SK-N-SH (cell line): ENCODE measurements at regions not wholly inside any gene's neighbourhood (a gene's known extent, or its start where the extent isn't known, plus 50 kb on each side); places are given as distances from the start of the nearest gene placed in this dataset.

Source experiments
- CTCF ChIA-PET: fragments of 300-600, 350-600 bp; formaldehyde crosslinking; extraction: SDS; loops from one replicate; lab custom pipeline; 2021; lab: Yijun Ruan, JAX
- POLR2A ChIA-PET: fragments of 350-600 bp; sonication (Branson Sonifier 250); formaldehyde crosslinking; extraction: SDS; loops from one replicate; lab custom pipeline; 2020; ENCODE audit warnings: antibody characterized with exemption, inconsistent platforms; lab: Yijun Ruan, JAX
- DNase-seq: peaks from one replicate; pipeline ENCODE4 v3.0.0; 2012
- H2AFZ ChIP-seq: fragments of 200-600 bp; sonication (generic); 2 replicates; pipeline ENCODE4 v1.8.1; 2016; ENCODE audit warnings: antibody characterized with exemption, mild to moderate bottlenecking, low read depth
- H3F3A ChIP-seq: fragments of 200-600 bp; sonication (generic); replicated peaks from 2 replicates; pipeline ENCODE3; 2016; ENCODE audit warnings: antibody characterized with exemption, mild to moderate bottlenecking; ENCODE audit not compliant: insufficient read depth
- H3K27ac ChIP-seq, 2 experiments: fragments of 200-500 bp in 1 of 2; fragments of 200-600 bp in 1 of 2; sonication (Bioruptor generic) in 1 of 2; sonication (generic), shearing (Covaris generic) in 1 of 2; 2 replicates each; pipeline versions ENCODE4 v1.5.1 to v1.6.1; 2014 to 2016; ENCODE audit warnings: low read depth in 2 of 2, inconsistent platforms in 1 of 2, low read length in 1 of 2, mild to moderate bottlenecking in 1 of 2, mixed read lengths in 1 of 2
- H3K27me3 ChIP-seq: fragments of 200-600 bp; sonication (generic), shearing (Covaris generic); 2 replicates; pipeline ENCODE4 v1.6.1; 2016; ENCODE audit warnings: mixed run types; ENCODE audit not compliant: insufficient read depth
- H3K36me3 ChIP-seq, 2 experiments: fragments of 200-500 bp in 1 of 2; fragments of 200-600 bp in 1 of 2; sonication (Bioruptor generic) in 1 of 2; sonication (generic) in 1 of 2; replicated peaks in 1 of 2; 2 replicates each; pipeline versions ENCODE3 to v1.5.1; 2014 to 2016; ENCODE audit warnings: low read length in 1 of 2, mild to moderate bottlenecking in 1 of 2; ENCODE audit not compliant: insufficient read depth in 2 of 2, control insufficient read depth in 1 of 2
- H3K4me1 ChIP-seq, 2 experiments: fragments of 200-500 bp in 1 of 2; fragments of 200-600 bp in 1 of 2; sonication (Bioruptor generic) in 1 of 2; sonication (generic), shearing (Covaris generic) in 1 of 2; 2 replicates each; pipeline versions ENCODE4 v1.5.1 to v1.6.1; 2014 to 2016; ENCODE audit warnings: low read depth in 1 of 2, low read length in 1 of 2, mixed run types in 1 of 2; ENCODE audit not compliant: insufficient read depth in 2 of 2, control insufficient read depth in 1 of 2
- H3K4me2 ChIP-seq: fragments of 200-600 bp; sonication (generic), shearing (Covaris generic); 2 replicates; pipeline ENCODE4 v1.6.1; 2017; ENCODE audit warnings: mixed run types
- H3K4me3 ChIP-seq, 2 experiments: fragments of 200-500 bp in 1 of 2; fragments of 200-600 bp in 1 of 2; sonication (Bioruptor generic) in 1 of 2; sonication (generic), shearing (Covaris generic) in 1 of 2; 2 replicates each; pipeline versions ENCODE4 v1.5.1 to v1.8.1; 2014 to 2016; ENCODE audit warnings: low read depth in 2 of 2, inconsistent platforms in 1 of 2, low read length in 1 of 2, mild to moderate bottlenecking in 1 of 2, mixed read lengths in 1 of 2, moderate library complexity in 1 of 2
- H3K79me2 ChIP-seq: fragments of 200-600 bp; sonication (generic); 2 replicates; pipeline ENCODE4 v1.8.1; 2017; ENCODE audit warnings: mild to moderate bottlenecking; ENCODE audit not compliant: insufficient read depth
- H3K9ac ChIP-seq: fragments of 200-600 bp; sonication (generic); 2 replicates; pipeline ENCODE4 v1.6.1; 2017; ENCODE audit warnings: mixed run types
- H3K9me2 ChIP-seq: fragments of 200-600 bp; sonication (generic); 2 replicates; pipeline ENCODE4 v1.6.1; 2017; ENCODE audit warnings: mixed run types
- H3K9me3 ChIP-seq: fragments of 200-600 bp; sonication (generic); 2 replicates; pipeline ENCODE4 v1.6.1; 2017; ENCODE audit warnings: mixed run types, mild to moderate bottlenecking, moderate library complexity
- H4K20me1 ChIP-seq: fragments of 200-600 bp; sonication (generic); 2 replicates; pipeline ENCODE4 v1.6.1; 2017; ENCODE audit warnings: mild to moderate bottlenecking, mixed run types; ENCODE audit not compliant: insufficient read depth
- ELF1 ChIP-seq: IDR thresholded peaks from 2 replicates; pipeline ENCODE4 v1.4.0; 2012
- EP300 ChIP-seq, 2 experiments: IDR thresholded peaks; 2 replicates each; pipeline versions ENCODE4 v1.4.0 to v1.6.1; 2012; ENCODE audit warnings: borderline replicate concordance in 1 of 2, low read depth in 1 of 2, low read length in 1 of 2
- EZH2phosphoT487 ChIP-seq: fragments of 200-600 bp; sonication (generic); IDR thresholded peaks from 2 replicates; pipeline ENCODE4 v1.6.1; 2017; ENCODE audit warnings: low read depth, mixed run types, mild to moderate bottlenecking, antibody characterized with exemption, moderate library complexity, borderline replicate concordance
- FOSL2 ChIP-seq: IDR thresholded peaks from 2 replicates; pipeline ENCODE4 v1.4.0; 2012; ENCODE audit warnings: low read depth, mild to moderate bottlenecking, moderate library complexity, borderline replicate concordance
- FOXM1 ChIP-seq: IDR thresholded peaks from 2 replicates; pipeline ENCODE4 v1.4.0; 2012; ENCODE audit warnings: low read depth, mild to moderate bottlenecking
- GABPA ChIP-seq: IDR thresholded peaks from 2 replicates; pipeline ENCODE4 v1.4.0; 2012; ENCODE audit warnings: low read depth, mild to moderate bottlenecking
- MEF2A ChIP-seq: IDR thresholded peaks from 2 replicates; pipeline ENCODE4 v1.4.0; 2012; ENCODE audit warnings: low read depth, borderline replicate concordance
- NFIC ChIP-seq: IDR thresholded peaks from 2 replicates; pipeline ENCODE4 v1.4.0; 2012; ENCODE audit warnings: borderline replicate concordance
- POLR2AphosphoS5 ChIP-seq: IDR thresholded peaks from 2 replicates; pipeline ENCODE4 v1.6.1; 2012; ENCODE audit warnings: low read depth, low read length
- RCOR1 ChIP-seq: fragments of 150-350 bp; IDR thresholded peaks from 2 replicates; pipeline ENCODE4 v1.6.1; 2017; ENCODE audit warnings: antibody characterized with exemption, low read length
- RFX5 ChIP-seq: IDR thresholded peaks from 2 replicates; pipeline ENCODE4 v1.6.1; 2012; ENCODE audit warnings: mild to moderate bottlenecking, improper control_type of control experiment, low read length
- RXRA ChIP-seq: IDR thresholded peaks from 2 replicates; pipeline ENCODE4 v1.4.0; 2012; ENCODE audit warnings: low read depth, mild to moderate bottlenecking, borderline replicate concordance
- TCF12 ChIP-seq: IDR thresholded peaks from 2 replicates; pipeline ENCODE4 v1.4.0; 2012
- TEAD4 ChIP-seq: IDR thresholded peaks from 2 replicates; pipeline ENCODE4 v1.4.0; 2012; ENCODE audit warnings: mild to moderate bottlenecking, borderline replicate concordance; ENCODE audit not compliant: insufficient read depth
- YY1 ChIP-seq: IDR thresholded peaks from 2 replicates; pipeline ENCODE4 v1.4.0; 2012; ENCODE audit warnings: low read depth, mild to moderate bottlenecking
- WGBS: methylation state at CpG from one replicate; pipeline ENCODE4 v1.1.6; 2017; ENCODE audit warnings: low lambda C conversion rate; 5-methylcytosine and 5-hydroxymethylcytosine counted together
- TF ChIP-seq, protein P1 (sequence below): IDR thresholded peaks from 2 replicates; pipeline ENCODE4 v1.6.1; 2012; ENCODE audit warnings: mild to moderate bottlenecking, low read depth, low read length, moderate library complexity
- TF ChIP-seq, protein P2 (sequence below): IDR thresholded peaks from 2 replicates; pipeline ENCODE4; 2012
- TF ChIP-seq, protein P3 (sequence below): fragments of 150-350 bp; IDR thresholded peaks from 2 replicates; pipeline ENCODE4 v1.6.1; 2017; ENCODE audit warnings: antibody characterized with exemption, low read length, low read depth, borderline replicate concordance
- TF ChIP-seq, protein P4 (sequence below): fragments of 200-600 bp; sonication (generic); IDR thresholded peaks from 2 replicates; pipeline ENCODE4 v1.6.1; 2017; ENCODE audit warnings: antibody characterized with exemption, mild to moderate bottlenecking, moderate library complexity
- TF ChIP-seq, protein P5 (sequence below): IDR thresholded peaks from 2 replicates; pipeline ENCODE4 v1.4.0; 2012; ENCODE audit warnings: low read depth, borderline replicate concordance

DNA sequence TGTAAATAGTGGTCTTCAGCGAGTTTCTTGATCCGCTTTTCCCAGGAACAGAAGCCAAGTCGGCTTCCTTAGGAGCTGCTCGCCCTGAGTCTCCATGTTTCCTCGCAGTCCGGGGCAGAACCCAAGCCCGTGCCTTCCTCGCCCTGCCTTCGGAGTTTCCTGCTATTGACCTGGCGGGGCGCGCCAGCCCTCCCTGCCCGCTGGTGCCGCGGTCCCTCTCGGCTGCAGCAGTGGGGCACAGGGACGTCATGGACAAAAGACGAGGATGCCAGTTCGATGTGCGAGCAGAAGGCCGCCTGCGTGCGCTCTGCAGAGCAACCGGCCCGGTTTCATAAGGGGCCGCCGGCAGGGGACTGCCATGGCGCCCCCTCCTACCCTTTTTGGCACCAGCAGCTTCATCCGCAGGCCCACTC is 156.6 kb downstream of the TM9SF2 start:
- ChIA-PET CTCF (interaction anchor here (0.8 to 6.5 kb wide), 20 partner anchors 10 to 932 kb away, joined by 3 to 107 read pairs (median 6); no protein-coding TSS in a partner anchor), POLR2A (no interaction called here)
- Histone ChIP-seq H4K20me1 (no peaks in the 10 kb centered on the region), H3K36me3 (no peaks in the 10 kb centered on the region), H3K27ac (no peak overlapping the region), H3K4me2 (no peak overlapping the region), H3K27me3 (peaks cover 4% of the 10 kb centered on the region; the same call in 1 of the 2 replicates), H2AFZ (peak overlapping the region; percentile 60; the same call in 1 of the 2 replicates), H3K4me3 (no peak overlapping the region), H3K9me2 (no peaks in the 10 kb centered on the region), H3K4me1 (peaks cover 0 to 5% of the 10 kb centered on the region in 2 experiments; a peak in 3 of 4 replicates), H3K9ac (no peak overlapping the region), H3K9me3 (no peaks in the 10 kb centered on the region), H3K79me2 (no peaks in the 10 kb centered on the region)
- peak; percentile 28 for DNase-seq
- WGBS, result 75% methylated on average over 20 of the region's 29 CpGs
- TF ChIP-seq POLR2AphosphoS5, result no peak
- no peak for TF ChIP-seq TCF12
- no peak for TF ChIP-seq NFIC
- TF ChIP-seq RFX5, result no peak
- TF ChIP-seq, protein P1, sequence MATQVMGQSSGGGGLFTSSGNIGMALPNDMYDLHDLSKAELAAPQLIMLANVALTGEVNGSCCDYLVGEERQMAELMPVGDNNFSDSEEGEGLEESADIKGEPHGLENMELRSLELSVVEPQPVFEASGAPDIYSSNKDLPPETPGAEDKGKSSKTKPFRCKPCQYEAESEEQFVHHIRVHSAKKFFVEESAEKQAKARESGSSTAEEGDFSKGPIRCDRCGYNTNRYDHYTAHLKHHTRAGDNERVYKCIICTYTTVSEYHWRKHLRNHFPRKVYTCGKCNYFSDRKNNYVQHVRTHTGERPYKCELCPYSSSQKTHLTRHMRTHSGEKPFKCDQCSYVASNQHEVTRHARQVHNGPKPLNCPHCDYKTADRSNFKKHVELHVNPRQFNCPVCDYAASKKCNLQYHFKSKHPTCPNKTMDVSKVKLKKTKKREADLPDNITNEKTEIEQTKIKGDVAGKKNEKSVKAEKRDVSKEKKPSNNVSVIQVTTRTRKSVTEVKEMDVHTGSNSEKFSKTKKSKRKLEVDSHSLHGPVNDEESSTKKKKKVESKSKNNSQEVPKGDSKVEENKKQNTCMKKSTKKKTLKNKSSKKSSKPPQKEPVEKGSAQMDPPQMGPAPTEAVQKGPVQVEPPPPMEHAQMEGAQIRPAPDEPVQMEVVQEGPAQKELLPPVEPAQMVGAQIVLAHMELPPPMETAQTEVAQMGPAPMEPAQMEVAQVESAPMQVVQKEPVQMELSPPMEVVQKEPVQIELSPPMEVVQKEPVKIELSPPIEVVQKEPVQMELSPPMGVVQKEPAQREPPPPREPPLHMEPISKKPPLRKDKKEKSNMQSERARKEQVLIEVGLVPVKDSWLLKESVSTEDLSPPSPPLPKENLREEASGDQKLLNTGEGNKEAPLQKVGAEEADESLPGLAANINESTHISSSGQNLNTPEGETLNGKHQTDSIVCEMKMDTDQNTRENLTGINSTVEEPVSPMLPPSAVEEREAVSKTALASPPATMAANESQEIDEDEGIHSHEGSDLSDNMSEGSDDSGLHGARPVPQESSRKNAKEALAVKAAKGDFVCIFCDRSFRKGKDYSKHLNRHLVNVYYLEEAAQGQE, result no peak
- no peak for TF ChIP-seq EP300 (IDR thresholded peaks at IDR 0.05; ENCODE audit: borderline replicate concordance in 1 of 2, low read depth in 1 of 2, low read length in 1 of 2)
- TF ChIP-seq GABPA, result no peak
- TF ChIP-seq, all 33 proteins: peak for 0
- no peaks in the 10 kb centered on the region for H3F3A ChIP-seq

DNA sequence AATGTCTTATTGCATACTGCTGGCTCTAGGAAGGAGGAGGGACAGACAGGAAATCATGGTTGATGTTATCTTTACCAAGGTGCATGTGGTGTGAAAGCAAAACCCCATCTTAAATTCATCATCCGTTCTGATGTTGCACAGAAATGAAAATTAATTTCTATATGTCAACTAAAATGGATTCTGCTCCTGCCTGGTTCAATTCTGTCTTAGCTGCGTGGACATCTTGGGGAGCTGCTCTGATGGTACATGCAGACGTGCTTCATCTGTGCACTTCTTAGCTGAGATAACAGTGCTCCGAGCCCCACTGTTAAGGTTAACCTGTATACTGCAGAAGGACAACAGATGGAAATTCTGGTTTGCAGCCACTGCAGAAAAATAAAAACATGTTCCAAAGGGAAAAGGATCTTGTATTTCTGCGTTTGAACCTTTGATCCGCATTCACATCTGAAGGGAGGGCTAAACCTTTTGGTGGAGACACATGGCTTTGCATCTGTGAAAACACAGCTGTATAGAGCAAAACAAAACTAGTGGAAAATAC is 155.6 kb downstream of the TM9SF2 start:
- no peaks in the 10 kb centered on the region for H3K9me3 ChIP-seq
- no peaks in the 10 kb centered on the region for H3K79me2 ChIP-seq
- no peak overlapping the region for H3K4me3 ChIP-seq
- H3K27ac ChIP-seq, result no peak overlapping the region
- no peaks in the 10 kb centered on the region for H3K27me3 ChIP-seq
- CTCF ChIA-PET, result interaction anchor here (0.5 to 6.5 kb wide), 66 partner anchors 8 to 1471 kb away, joined by 3 to 107 read pairs (median 4); partner anchors contain the start of gene ZIC2
- H3K9ac ChIP-seq, result no peak overlapping the region
- H3K4me2 ChIP-seq, result no peak overlapping the region
- H3K36me3 ChIP-seq, result no peaks in the 10 kb centered on the region
- DNase-seq, result no peak
- H3K9me2 ChIP-seq, result no peaks in the 10 kb centered on the region
- no peaks in the 10 kb centered on the region for H3F3A ChIP-seq
- WGBS, result 77% methylated on average over 6 of the region's 6 CpGs
- TF ChIP-seq, protein P2, sequence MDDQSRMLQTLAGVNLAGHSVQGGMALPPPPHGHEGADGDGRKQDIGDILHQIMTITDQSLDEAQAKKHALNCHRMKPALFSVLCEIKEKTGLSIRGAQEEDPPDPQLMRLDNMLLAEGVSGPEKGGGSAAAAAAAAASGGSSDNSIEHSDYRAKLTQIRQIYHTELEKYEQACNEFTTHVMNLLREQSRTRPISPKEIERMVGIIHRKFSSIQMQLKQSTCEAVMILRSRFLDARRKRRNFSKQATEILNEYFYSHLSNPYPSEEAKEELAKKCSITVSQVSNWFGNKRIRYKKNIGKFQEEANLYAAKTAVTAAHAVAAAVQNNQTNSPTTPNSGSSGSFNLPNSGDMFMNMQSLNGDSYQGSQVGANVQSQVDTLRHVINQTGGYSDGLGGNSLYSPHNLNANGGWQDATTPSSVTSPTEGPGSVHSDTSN, result no peak
- TF ChIP-seq FOSL2, result no peak
- no peak for TF ChIP-seq TEAD4
- TF ChIP-seq EZH2phosphoT487, result no peak
- TF ChIP-seq, protein P3, sequence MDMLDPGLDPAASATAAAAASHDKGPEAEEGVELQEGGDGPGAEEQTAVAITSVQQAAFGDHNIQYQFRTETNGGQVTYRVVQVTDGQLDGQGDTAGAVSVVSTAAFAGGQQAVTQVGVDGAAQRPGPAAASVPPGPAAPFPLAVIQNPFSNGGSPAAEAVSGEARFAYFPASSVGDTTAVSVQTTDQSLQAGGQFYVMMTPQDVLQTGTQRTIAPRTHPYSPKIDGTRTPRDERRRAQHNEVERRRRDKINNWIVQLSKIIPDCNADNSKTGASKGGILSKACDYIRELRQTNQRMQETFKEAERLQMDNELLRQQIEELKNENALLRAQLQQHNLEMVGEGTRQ, result no peak
- TF ChIP-seq, protein P4, sequence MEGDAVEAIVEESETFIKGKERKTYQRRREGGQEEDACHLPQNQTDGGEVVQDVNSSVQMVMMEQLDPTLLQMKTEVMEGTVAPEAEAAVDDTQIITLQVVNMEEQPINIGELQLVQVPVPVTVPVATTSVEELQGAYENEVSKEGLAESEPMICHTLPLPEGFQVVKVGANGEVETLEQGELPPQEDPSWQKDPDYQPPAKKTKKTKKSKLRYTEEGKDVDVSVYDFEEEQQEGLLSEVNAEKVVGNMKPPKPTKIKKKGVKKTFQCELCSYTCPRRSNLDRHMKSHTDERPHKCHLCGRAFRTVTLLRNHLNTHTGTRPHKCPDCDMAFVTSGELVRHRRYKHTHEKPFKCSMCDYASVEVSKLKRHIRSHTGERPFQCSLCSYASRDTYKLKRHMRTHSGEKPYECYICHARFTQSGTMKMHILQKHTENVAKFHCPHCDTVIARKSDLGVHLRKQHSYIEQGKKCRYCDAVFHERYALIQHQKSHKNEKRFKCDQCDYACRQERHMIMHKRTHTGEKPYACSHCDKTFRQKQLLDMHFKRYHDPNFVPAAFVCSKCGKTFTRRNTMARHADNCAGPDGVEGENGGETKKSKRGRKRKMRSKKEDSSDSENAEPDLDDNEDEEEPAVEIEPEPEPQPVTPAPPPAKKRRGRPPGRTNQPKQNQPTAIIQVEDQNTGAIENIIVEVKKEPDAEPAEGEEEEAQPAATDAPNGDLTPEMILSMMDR, result no peak
- no peak for TF ChIP-seq RCOR1
- TF ChIP-seq MEF2A, result no peak
- TF ChIP-seq GABPA, result no peak
- TF ChIP-seq FOXM1, result no peak
- no peak for TF ChIP-seq YY1
- TF ChIP-seq ELF1, result no peak
- TF ChIP-seq, protein P5, sequence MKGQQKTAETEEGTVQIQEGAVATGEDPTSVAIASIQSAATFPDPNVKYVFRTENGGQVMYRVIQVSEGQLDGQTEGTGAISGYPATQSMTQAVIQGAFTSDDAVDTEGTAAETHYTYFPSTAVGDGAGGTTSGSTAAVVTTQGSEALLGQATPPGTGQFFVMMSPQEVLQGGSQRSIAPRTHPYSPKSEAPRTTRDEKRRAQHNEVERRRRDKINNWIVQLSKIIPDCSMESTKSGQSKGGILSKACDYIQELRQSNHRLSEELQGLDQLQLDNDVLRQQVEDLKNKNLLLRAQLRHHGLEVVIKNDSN, result no peak
- TF ChIP-seq RXRA, result no peak
- TF ChIP-seq, all 33 proteins: peak for 0
- Histone ChIP-seq H3K4me1 (peaks cover 0 to 5% of the 10 kb centered on the region in 2 experiments; a peak in 3 of 4 replicates), H4K20me1 (no peaks in the 10 kb centered on the region), H2AFZ (no peak overlapping the region)
- POLR2A ChIA-PET, result no interaction called here
